ENCODE measurements at regions not wholly inside any gene's neighbourhood (a gene's known extent, or its start where the extent isn't known, plus 50 kb on each side); places are given as distances from the start of the nearest gene placed in this dataset.
"Not testable (repeated sequence)": the region's sequence is repeated elsewhere in the genome, so short reads cannot be mapped to it uniquely, and the experiment has no call there.

DNA sequence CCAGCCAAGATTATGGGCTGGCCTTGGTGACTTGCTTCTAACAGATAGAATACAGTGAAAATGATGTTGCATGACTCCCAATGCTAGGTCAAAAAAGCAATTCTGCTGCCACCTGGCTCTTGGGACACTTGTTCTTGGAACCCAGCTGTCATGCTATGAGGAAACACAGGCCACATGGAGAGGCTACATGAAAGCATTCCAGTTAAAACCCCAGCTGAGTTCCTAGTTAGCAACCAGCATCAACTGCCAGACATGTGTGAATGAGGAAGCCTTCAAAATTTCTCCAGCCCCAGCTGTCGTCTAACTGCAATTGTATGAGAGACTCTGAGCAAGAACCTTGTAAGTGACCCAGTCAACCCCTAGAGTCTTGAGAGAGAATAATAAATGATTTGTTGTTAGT, 105.2 kb upstream of the FGF16 start:
- H3K27me3 ChIP-seq (ENCODE audit: insufficient read depth, poor library complexity, severe bottlenecking): no peaks in the 10 kb centered on the region
- H3K27ac ChIP-seq (replicated peaks): no peak overlapping the region
- DNase-seq (ENCODE audit: low read depth in 1 of 2, low spot score in 1 of 2): no peak
- H3K4me3 ChIP-seq (replicated peaks; ENCODE audit: insufficient read depth, low read length): no peak overlapping the region
- TF ChIP-seq GABPA (IDR thresholded peaks at IDR 0.05; ENCODE audit: low read depth): no peak
- TF ChIP-seq, protein P1, sequence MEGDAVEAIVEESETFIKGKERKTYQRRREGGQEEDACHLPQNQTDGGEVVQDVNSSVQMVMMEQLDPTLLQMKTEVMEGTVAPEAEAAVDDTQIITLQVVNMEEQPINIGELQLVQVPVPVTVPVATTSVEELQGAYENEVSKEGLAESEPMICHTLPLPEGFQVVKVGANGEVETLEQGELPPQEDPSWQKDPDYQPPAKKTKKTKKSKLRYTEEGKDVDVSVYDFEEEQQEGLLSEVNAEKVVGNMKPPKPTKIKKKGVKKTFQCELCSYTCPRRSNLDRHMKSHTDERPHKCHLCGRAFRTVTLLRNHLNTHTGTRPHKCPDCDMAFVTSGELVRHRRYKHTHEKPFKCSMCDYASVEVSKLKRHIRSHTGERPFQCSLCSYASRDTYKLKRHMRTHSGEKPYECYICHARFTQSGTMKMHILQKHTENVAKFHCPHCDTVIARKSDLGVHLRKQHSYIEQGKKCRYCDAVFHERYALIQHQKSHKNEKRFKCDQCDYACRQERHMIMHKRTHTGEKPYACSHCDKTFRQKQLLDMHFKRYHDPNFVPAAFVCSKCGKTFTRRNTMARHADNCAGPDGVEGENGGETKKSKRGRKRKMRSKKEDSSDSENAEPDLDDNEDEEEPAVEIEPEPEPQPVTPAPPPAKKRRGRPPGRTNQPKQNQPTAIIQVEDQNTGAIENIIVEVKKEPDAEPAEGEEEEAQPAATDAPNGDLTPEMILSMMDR (IDR thresholded peaks at IDR 0.05; ENCODE audit: insufficient read depth, low read length): no peak
- no peak for TF ChIP-seq SPI1 (IDR thresholded peaks at IDR 0.05; ENCODE audit: borderline replicate concordance, low read depth)
- no peak for TF ChIP-seq POLR2AphosphoS5 (IDR thresholded peaks at IDR 0.05; ENCODE audit: low read depth)
- TF ChIP-seq, protein P2, sequence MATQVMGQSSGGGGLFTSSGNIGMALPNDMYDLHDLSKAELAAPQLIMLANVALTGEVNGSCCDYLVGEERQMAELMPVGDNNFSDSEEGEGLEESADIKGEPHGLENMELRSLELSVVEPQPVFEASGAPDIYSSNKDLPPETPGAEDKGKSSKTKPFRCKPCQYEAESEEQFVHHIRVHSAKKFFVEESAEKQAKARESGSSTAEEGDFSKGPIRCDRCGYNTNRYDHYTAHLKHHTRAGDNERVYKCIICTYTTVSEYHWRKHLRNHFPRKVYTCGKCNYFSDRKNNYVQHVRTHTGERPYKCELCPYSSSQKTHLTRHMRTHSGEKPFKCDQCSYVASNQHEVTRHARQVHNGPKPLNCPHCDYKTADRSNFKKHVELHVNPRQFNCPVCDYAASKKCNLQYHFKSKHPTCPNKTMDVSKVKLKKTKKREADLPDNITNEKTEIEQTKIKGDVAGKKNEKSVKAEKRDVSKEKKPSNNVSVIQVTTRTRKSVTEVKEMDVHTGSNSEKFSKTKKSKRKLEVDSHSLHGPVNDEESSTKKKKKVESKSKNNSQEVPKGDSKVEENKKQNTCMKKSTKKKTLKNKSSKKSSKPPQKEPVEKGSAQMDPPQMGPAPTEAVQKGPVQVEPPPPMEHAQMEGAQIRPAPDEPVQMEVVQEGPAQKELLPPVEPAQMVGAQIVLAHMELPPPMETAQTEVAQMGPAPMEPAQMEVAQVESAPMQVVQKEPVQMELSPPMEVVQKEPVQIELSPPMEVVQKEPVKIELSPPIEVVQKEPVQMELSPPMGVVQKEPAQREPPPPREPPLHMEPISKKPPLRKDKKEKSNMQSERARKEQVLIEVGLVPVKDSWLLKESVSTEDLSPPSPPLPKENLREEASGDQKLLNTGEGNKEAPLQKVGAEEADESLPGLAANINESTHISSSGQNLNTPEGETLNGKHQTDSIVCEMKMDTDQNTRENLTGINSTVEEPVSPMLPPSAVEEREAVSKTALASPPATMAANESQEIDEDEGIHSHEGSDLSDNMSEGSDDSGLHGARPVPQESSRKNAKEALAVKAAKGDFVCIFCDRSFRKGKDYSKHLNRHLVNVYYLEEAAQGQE (IDR thresholded peaks at IDR 0.05; ENCODE audit: insufficient replicate concordance, low read depth): no peak

DNA sequence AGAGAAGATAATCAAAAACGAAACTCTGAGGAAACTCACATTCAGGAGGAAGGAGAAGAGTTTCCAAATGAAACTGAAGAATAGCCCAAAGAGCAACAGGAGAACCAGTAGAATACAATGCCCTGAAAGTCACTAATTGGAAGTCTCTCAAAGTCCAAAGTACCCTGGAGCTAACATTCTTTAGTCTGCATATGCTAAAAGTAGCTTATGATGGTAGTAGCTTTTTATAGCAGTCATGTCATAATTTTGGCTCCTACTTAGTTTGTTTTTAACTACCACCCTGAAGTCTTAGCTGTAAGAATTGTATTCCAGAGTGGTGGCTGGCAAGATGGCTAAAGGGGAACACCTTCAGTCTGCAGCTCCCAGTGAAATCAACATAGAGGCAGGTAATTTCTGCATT, 100.3 kb upstream of the FGF16 start:
- no peak for DNase-seq (ENCODE audit: low read depth in 1 of 2, low spot score in 1 of 2)
- no peak for TF ChIP-seq POLR2AphosphoS5 (IDR thresholded peaks at IDR 0.05; ENCODE audit: low read depth)
- TF ChIP-seq, protein P1 (IDR thresholded peaks at IDR 0.05; ENCODE audit: insufficient read depth, low read length): no peak
- Histone ChIP-seq H3K4me3 (replicated peaks; ENCODE audit: insufficient read depth, low read length) (no peak overlapping the region), H3K27ac (replicated peaks) (no peak overlapping the region), H3K27me3 (ENCODE audit: insufficient read depth, poor library complexity, severe bottlenecking) (no peaks in the 10 kb centered on the region)

DNA sequence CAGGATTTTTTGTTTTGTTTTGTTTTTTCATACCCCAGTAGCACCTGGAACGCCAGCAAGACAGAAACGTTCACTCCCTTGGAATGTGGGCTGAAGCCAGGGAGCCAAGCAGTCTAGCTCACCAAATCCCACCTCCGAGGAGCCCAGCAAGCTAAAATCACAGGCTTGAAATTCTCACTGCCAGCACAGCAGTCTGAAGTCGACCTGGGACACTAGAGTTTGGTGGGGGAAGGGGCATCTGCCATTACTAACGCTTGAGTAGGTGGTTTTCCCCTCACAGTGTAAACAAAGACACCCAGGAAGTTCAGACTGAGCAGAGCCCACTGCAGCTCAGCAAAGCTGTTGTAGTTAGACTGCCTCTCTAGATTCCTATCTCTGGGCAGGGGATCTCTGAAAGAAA, 99.6 kb upstream of the FGF16 start:
- H3K4me3 ChIP-seq (replicated peaks; ENCODE audit: insufficient read depth, low read length): no peak overlapping the region
- no peaks in the 10 kb centered on the region for H3K27me3 ChIP-seq (ENCODE audit: insufficient read depth, poor library complexity, severe bottlenecking)
- no peak for DNase-seq (ENCODE audit: low read depth in 1 of 2, low spot score in 1 of 2)
- TF ChIP-seq POLR2AphosphoS5 (IDR thresholded peaks at IDR 0.05; ENCODE audit: low read depth) (no peak), GABPA (IDR thresholded peaks at IDR 0.05; ENCODE audit: low read depth) (no peak), SPI1 (IDR thresholded peaks at IDR 0.05; ENCODE audit: borderline replicate concordance, low read depth) (no peak)
- TF ChIP-seq, protein P2 (IDR thresholded peaks at IDR 0.05; ENCODE audit: insufficient replicate concordance, low read depth): no peak
- TF ChIP-seq, protein P1 (IDR thresholded peaks at IDR 0.05; ENCODE audit: insufficient read depth, low read length): no peak
- no peak overlapping the region for H3K27ac ChIP-seq (replicated peaks)

DNA sequence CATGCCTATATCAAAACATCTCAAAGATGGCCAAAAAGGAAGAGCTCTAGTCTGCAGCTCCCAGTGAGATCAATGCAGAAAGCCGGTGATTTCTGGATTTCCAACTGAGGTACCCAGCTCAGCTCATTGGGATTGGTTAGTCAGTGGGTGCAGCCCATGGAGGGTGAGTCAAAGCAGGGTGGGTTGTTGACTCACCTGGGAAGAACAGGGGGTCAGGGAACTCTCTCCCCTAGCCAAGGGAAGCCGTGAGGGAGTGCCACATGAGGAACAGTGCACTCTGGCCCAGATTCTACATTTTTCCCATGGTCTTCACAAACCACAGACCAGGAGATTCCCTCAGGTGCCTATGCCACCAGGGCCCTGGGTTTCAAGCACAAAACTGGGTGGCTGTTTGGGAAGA, 57.3 kb upstream of the FGF16 start:
- Histone ChIP-seq H3K4me3 (replicated peaks; ENCODE audit: insufficient read depth, low read length) (no peak overlapping the region), H3K27ac (replicated peaks) (no peak overlapping the region), H3K27me3 (ENCODE audit: insufficient read depth, poor library complexity, severe bottlenecking) (no peaks in the 10 kb centered on the region)
- TF ChIP-seq POLR2AphosphoS5 (IDR thresholded peaks at IDR 0.05; ENCODE audit: low read depth): no peak
- TF ChIP-seq, protein P1 (IDR thresholded peaks at IDR 0.05; ENCODE audit: insufficient read depth, low read length): no peak
- TF ChIP-seq GABPA (IDR thresholded peaks at IDR 0.05; ENCODE audit: low read depth): no peak
- TF ChIP-seq, protein P2 (IDR thresholded peaks at IDR 0.05; ENCODE audit: insufficient replicate concordance, low read depth): no peak
- TF ChIP-seq SPI1 (IDR thresholded peaks at IDR 0.05; ENCODE audit: borderline replicate concordance, low read depth): no peak
- no peak for DNase-seq (ENCODE audit: low read depth in 1 of 2, low spot score in 1 of 2)

DNA sequence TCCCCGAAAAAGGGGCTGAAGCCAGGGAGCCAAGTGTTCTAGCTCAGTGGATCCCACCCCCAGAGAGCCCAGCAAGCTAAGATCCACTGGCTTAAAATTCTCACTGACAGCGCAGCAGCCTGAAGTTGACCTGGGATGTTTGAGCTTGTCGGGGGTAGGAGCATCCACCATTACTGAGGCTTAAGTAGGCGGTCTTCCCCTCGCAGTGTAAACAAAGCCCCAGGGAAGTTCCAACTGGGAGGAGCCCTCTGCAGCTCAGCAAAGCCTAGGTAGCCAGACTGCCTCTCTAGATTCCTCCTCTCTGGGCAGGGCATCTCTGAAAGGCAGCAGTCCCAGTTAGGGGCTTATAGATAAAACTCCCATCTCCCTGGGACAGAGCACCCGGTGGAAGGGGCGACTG, 56.8 kb upstream of the FGF16 start:
- H3K27me3 ChIP-seq (ENCODE audit: insufficient read depth, poor library complexity, severe bottlenecking); DNase-seq (ENCODE audit: low read depth in 1 of 2, low spot score in 1 of 2); H3K27ac ChIP-seq (replicated peaks); H3K4me3 ChIP-seq (replicated peaks; ENCODE audit: insufficient read depth, low read length): not testable (repeated sequence)
